GM04503 (cell line): ENCODE measurements at regions not wholly inside any gene's neighbourhood (a gene's known extent, or its start where the extent isn't known, plus 50 kb on each side); places are given as distances from the start of the nearest gene placed in this dataset.

ENCODE experiments used
- DNase-seq: peaks from one replicate; pipeline ENCODE4 v3.0.0-alpha.2; 2012; ENCODE audit warnings: low read depth

- no peak for DNase-seq
These were observed 1087.4 kb downstream of the AGBL1 start for GRCh38 chr15:87167055-87167454.

GRCh38 chr15:87155771-87156170 is 1076.1 kb downstream of the AGBL1 start:
- no peak for DNase-seq

GRCh38 chr15:87154761-87155160 is 1075.1 kb downstream of the AGBL1 start:
- DNase-seq: peak; percentile 21

- DNase-seq: no peak
These were observed 1071.6 kb downstream of the AGBL1 start for GRCh38 chr15:87151202-87151748.

GRCh38 chr15:87145696-87146095 is 1066.0 kb downstream of the AGBL1 start:
- DNase-seq: no peak

- no peak for DNase-seq
These were observed 1065.1 kb downstream of the AGBL1 start for GRCh38 chr15:87144775-87145174.

- no peak for DNase-seq
These were observed 1062.4 kb downstream of the AGBL1 start for GRCh38 chr15:87142096-87142495.

- DNase-seq: no peak
These were observed 1055.4 kb downstream of the AGBL1 start for GRCh38 chr15:87135109-87135508.

- no peak for DNase-seq
These were observed 1054.0 kb downstream of the AGBL1 start for GRCh38 chr15:87133704-87134103.

GRCh38 chr15:87131067-87131466 is 1051.4 kb downstream of the AGBL1 start:
- no peak for DNase-seq

GRCh38 chr15:87129916-87130315 is 1050.2 kb downstream of the AGBL1 start:
- DNase-seq: no peak

GRCh38 chr15:87123676-87124382 is 1044.2 kb downstream of the AGBL1 start:
- no peak for DNase-seq

GRCh38 chr15:87121336-87121735 is 1041.7 kb downstream of the AGBL1 start:
- DNase-seq: no peak

- no peak for DNase-seq
These were observed 1040.9 kb downstream of the AGBL1 start for GRCh38 chr15:87120555-87120954.

- no peak for DNase-seq
These were observed 1039.2 kb downstream of the AGBL1 start for GRCh38 chr15:87118846-87119245.

- DNase-seq: no peak
These were observed 1038.8 kb downstream of the AGBL1 start for GRCh38 chr15:87118435-87118834.

GRCh38 chr15:87115795-87116194 is 1036.1 kb downstream of the AGBL1 start:
- DNase-seq: no peak

GRCh38 chr15:87099916-87100315 is 1020.2 kb downstream of the AGBL1 start:
- no peak for DNase-seq

GRCh38 chr15:87089551-87089950 is 1009.9 kb downstream of the AGBL1 start:
- no peak for DNase-seq

- no peak for DNase-seq
These were observed 1003.5 kb downstream of the AGBL1 start for GRCh38 chr15:87083201-87083600.

- DNase-seq: no peak
These were observed 1002.9 kb downstream of the AGBL1 start for GRCh38 chr15:87082581-87082980.

GRCh38 chr15:87080547-87080946 is 1000.9 kb downstream of the AGBL1 start:
- no peak for DNase-seq
